ENCODE measurements at regions not wholly inside any gene's neighbourhood (a gene's known extent, or its start where the extent isn't known, plus 50 kb on each side); places are given as distances from the start of the nearest gene placed in this dataset.

- no peak for TF ChIP-seq CTCF (IDR thresholded peaks at IDR 0.05)
Measured at GRCh38 chr5:6900247-6901227, 187.3 kb downstream of the TENT4A start.

- TF ChIP-seq CTCF (IDR thresholded peaks at IDR 0.05) = no peak
Measured at GRCh38 chr5:6902094-6902493, 188.9 kb downstream of the TENT4A start.

- TF ChIP-seq CTCF (IDR thresholded peaks at IDR 0.05) = no peak
Measured at GRCh38 chr5:6902597-6902996, 189.4 kb downstream of the TENT4A start.

- TF ChIP-seq CTCF (IDR thresholded peaks at IDR 0.05) = no peak
Measured at GRCh38 chr5:6903934-6904333, 190.7 kb downstream of the TENT4A start.

- TF ChIP-seq CTCF (IDR thresholded peaks at IDR 0.05) = no peak
Measured at GRCh38 chr5:6904860-6905259, 191.6 kb downstream of the TENT4A start.

- no peak for TF ChIP-seq CTCF (IDR thresholded peaks at IDR 0.05)
Measured at GRCh38 chr5:6905423-6905822, 192.2 kb downstream of the TENT4A start.

- no peak for TF ChIP-seq CTCF (IDR thresholded peaks at IDR 0.05)
Measured at GRCh38 chr5:6905883-6906282, 192.7 kb downstream of the TENT4A start.

Data from LNCAP (cell line).